ENCODE measurements at regions not wholly inside any gene's neighbourhood (a gene's known extent, or its start where the extent isn't known, plus 50 kb on each side); places are given as distances from the start of the nearest gene placed in this dataset.

DNA sequence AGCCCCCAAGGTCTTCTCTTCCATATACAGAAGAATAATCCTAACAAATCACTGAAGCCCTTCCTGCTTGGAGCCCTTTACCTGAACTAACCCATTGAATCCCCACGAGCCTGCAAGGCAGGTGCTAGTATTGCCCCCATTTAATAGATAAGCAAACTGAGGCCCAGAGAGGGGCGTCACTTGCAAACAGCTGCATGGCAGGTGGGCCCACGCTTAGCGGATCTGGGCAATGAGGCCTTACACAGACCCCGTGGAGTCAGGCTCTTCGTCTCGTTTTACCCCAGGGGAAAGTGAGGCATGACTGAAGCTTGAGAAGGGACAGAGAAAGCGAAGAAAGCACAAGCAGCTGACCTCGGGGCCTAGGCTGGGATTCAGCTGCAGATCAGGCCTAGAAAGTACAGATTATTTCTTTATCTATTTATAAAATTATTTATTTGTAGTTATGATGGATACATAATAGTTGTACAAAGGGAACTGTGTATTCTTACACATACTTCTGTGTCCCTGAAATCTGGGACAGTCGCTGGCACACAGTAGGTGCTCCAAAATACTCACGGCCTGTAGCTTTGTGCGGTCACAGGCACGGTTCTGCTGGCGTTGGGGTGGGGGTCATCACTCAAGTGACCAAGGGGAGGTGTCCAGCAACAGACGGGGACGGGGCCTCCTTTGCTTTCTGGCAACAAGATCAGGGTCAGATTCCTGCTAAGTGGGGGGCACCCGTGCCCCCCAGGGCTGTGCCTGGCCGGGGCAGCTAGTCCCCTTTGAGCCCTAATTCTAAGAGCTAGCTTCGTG, 223.2 kb upstream of the GSE1 start:
- TF ChIP-seq, protein P1, sequence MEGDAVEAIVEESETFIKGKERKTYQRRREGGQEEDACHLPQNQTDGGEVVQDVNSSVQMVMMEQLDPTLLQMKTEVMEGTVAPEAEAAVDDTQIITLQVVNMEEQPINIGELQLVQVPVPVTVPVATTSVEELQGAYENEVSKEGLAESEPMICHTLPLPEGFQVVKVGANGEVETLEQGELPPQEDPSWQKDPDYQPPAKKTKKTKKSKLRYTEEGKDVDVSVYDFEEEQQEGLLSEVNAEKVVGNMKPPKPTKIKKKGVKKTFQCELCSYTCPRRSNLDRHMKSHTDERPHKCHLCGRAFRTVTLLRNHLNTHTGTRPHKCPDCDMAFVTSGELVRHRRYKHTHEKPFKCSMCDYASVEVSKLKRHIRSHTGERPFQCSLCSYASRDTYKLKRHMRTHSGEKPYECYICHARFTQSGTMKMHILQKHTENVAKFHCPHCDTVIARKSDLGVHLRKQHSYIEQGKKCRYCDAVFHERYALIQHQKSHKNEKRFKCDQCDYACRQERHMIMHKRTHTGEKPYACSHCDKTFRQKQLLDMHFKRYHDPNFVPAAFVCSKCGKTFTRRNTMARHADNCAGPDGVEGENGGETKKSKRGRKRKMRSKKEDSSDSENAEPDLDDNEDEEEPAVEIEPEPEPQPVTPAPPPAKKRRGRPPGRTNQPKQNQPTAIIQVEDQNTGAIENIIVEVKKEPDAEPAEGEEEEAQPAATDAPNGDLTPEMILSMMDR (IDR thresholded peaks at IDR 0.05; ENCODE audit: low read depth, low read length) = no peak
- no peak for TF ChIP-seq EZH2phosphoT487 (IDR thresholded peaks at IDR 0.05; ENCODE audit: low read depth)
